ENCODE measurements at regions not wholly inside any gene's neighbourhood (a gene's known extent, or its start where the extent isn't known, plus 50 kb on each side); places are given as distances from the start of the nearest gene placed in this dataset.

DNA sequence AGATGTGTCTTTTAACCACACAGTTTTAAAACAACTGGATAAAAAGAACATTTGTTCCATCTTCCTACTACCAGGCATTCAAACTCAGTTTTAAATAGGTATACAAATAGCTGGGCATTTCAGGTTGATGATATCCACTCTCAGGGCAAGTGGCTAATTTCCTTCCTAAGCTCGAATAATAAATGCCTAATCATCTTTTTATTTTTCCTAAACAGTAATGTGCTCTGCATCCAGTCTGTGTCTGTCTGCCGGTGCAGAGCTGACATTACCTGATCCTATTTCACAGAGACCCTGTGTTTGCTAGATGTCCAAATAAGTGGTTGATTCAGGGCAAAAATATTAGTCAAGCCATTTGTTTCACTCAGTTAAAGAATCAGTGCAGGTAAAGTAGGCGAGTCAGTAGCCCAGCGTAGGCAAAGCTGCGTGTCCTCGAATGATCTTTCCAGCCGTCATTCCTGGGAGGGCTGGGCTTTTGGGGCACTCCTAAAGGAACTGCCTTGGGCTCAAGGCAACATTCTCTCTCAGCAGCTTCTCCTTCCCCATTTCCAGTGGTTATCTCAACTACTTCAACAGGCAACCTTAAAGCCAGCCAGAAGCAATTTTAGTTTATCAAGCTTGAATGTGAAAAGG lies 74.2 kb upstream of the BMP2 start:
- no peak for ATAC-seq
- no peak for DNase-seq

DNA sequence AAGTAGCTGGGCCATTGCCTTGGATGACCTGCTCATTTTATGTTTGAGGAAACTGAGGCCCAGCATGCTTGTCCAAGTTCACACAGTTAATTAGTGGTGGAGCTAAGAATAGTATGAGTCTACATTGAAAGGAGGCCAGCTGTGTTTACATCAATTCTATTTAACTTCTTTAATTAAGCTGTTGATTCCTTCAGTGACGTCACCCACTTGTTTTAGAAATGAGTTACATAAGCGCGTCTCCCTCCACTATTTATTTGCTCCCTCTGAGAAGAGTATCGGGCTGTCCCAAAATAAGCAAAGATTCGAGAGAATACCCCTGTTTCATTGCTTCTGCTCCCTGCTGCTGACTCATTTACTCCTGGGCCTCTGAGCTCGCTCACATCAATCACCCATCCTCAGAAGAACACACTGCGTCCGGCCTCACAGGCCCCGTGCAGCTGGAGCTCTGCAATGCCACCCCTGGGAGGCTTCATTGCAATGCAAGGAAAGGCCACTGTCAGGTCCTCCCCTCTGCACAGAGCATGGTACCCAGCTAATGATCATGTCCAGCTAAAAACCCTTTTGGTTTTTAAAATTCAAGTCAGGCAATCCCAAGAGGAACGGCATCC lies 74.8 kb upstream of the BMP2 start:
- DNase-seq (no peak), ATAC-seq (no peak)

DNA sequence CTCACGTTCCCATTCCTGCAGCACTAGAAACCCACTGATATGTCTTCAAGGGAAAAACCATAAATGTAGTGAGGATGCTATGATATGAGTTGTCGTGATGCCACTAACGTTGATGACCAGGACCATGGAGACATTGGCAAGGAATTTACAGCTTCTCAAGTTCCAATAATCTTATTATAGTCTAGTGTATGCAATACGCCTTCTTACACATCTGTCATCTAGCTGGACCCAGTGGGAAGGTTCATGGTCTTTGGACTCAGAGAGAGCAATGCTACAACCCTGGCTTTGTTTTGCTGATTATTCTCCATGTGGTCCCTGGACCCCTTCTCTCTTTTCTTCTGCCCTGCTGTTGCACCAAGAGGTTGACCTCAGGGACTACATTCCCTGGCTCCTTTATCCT lies 76.0 kb upstream of the BMP2 start:
- no peak for DNase-seq
- no peak for ATAC-seq

DNA sequence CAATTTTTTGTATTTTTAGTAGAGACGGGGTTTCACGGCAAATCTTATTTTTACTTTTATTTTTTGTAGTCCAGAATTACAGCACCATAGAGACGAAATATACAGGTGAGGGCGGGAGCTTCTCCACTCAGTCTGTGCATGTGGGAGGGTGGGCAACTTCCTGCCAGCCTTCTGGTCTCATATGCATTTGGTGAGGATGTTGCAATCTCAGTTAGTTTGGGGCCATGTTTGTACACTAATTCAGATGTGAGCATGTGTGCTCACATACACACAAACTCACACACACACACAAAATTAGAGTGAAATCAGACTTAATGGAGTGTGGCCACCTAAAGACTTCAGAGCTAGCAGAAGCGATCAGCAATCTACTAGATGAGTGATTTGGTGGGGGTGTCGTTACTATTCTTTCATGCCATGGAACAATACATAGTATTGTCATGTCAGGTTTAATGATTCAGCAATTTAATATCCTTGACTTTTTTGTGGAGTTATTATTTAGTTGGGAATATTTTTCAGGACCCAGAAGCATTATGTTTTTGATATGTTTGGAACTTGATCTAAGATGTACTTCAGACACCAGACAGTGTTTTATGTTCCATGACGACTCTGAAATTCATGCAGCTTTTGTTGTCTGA lies 78.0 kb upstream of the BMP2 start:
- ATAC-seq (no peak), DNase-seq (no peak)

DNA sequence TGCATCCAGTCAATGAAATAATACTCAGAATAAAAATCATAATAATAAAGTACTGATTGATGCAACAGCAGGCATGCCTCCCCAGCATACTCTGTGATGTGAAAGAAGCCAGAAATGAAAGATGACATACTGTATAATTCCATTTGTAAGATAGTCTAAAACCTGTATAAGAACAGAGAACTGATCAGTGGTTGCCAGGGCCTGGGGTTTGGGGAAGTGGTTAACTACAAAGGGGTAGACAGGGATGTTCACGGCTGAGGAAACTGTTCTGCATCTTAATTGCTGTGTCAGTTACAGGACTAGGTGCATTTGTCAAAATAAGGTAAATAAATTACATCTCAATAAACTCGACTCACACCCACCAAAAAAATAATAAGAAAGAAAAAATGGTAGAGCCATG lies 81.3 kb upstream of the BMP2 start:
- ATAC-seq, result no peak
- no peak for DNase-seq

DNA sequence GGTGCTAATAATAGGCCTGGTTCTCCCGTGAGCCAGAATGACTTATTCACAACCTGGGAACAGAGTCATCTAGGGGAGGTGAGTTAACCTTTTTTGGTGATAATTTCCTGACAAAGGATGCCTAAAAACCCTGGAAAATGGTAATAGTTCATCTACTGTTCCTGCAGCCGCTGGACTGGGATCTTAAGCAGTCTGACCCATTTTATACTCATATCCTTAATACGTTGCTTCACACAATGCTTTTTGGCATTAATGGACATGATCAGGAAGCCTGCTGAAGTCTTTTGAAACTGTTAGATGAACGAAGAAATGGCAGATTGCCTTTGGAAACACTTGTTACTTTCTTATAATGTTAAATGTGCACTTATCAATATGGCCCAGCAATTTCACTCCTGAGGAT lies 81.9 kb upstream of the BMP2 start:
- ATAC-seq (no peak), DNase-seq (no peak)

DNA sequence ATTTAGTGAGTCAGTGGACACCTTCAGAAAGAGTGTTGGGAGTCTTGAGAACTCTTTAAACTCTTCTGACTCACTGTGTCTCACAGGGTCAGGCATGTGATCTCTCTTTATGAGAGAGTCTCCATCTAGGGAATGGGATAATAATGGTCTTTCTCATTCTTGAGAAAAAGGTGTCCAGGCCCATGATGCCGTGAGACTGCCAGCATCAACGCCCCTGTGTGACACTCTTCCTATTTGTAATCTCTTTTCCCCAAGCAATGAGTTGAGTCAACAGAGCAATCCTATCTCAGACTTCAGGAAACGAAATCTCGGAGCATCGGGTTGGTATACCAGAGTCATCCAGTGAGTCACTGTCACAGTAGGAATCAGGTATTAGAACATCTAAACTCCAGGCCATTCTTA lies 82.3 kb upstream of the BMP2 start:
- no peak for ATAC-seq
- DNase-seq, result no peak

DNA sequence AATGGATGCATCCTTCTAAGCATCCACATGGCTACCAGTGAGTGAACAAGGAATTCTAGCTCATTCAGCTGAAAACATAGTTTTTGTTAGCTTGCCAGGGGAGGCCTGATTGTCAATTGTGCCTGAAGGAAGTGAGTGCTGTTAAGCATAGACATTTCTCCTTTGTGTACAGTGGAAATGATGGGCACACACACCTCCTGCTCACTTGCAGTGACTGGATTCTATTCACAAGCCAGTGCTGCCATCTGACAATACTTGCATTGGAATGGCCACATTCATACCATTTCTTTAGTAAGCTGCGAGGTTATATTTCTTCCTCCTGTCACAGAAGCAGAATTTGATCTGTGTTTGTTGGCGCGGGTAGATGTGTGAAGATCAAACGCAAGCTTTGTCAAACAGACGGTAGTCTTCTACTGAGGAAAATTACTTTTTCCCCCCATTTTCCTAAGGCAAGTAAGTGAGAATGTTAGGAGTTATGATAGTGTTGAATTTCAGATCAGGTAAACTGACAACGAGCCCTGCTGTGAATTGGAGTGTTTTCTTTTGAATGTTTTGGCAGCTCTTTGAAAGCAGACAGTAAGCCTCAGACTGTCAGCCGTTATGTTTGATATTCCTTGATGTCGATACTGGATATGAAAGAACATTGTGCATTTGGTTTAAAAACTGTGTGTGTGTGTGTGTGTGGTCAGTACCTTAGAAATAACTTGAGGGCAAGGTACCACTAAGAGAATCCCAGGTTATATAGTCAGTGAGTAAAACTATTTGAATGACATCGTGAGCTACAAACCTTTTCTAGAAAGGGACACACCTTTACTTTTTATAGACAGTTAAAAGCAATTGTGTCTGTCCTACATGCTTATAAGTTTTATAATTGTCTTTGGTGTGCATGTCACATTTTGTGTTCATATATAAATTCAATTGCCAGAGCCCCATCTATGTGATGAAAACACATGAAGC lies 84.2 kb upstream of the BMP2 start:
- no peak for DNase-seq

DNA sequence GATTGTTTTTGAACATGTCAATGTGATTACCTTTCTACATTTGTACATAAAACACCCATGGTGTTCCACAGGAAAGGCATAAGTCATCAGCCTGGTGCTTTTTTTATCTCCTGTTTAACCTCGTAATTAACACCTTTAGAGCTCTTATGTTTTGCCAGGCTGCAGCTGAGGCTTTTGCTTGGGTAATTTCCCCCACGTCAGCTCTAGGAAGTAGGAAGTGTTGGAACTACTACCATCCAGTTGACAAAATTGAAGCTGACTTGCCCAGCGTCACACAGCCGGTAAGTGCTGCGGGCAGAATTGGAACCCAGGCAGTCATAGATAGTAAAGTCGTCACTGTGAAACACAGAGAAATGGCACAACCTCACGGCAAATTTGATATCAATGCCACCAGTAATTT lies 86.6 kb upstream of the BMP2 start:
- DNase-seq, result no peak
- ATAC-seq, result no peak

More for the DNA sequence above, 84.2 kb upstream of the BMP2 start:
- ATAC-seq, result no peak

DNA sequence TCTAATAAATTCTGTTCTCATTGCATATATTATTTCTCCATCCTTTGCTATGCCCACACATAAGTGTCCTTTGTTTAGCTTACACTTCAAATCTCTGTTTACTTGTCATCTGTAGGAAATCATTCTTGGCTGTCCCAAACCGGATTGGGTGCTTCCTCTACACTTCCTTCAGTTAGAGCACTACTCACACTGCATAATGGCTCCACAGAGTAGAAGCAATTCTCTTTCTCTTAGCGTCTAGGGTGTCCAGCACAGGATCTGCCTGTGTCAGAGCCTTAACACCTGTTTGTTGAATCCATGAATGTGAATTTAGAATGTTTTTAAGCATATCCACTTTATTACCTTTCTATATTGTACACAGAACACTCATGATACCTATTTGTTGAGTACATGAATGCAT lies 87.0 kb upstream of the BMP2 start:
- ATAC-seq, result no peak

DNA sequence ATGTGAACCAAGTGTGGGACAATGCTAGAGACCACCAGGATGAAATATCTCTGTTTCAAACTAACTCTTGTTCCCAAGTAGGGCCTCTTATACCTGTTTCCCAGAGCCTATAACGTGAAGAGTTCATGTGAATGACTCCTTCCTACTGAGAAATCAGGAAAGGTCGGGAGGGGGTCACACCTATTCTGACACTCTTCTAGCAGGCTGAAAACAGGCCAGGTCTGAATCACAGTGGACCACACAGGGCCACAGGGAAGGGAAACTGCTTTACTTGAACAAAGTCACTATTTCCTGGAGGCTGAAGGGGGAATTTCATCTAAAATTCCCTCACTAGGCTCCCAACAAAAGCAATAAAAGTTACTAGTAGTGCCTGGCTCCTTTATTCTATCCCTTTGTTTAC lies 88.4 kb upstream of the BMP2 start:
- ATAC-seq, result no peak
- no peak for DNase-seq

More for the DNA sequence above, 87.0 kb upstream of the BMP2 start:
- no peak for DNase-seq

DNA sequence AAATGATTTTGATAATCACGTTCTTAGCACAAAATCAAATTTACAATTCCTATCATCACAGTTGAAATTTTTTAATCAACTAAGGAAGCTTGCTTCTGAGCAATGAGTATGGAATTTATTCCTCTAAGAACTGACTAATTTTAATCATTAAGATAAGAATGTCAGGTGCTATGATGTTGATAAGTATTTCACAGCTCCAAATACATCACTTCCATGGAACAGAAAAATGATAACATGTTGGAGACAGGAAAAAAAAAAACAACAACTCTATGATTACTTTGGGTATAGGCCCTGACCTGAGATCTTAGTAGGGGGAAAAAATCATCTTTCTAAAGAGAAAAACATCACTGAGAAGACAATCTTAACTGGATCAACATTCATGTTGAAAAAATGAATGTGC lies 89.4 kb upstream of the BMP2 start:
- DNase-seq (no peak), ATAC-seq (no peak)

DNA sequence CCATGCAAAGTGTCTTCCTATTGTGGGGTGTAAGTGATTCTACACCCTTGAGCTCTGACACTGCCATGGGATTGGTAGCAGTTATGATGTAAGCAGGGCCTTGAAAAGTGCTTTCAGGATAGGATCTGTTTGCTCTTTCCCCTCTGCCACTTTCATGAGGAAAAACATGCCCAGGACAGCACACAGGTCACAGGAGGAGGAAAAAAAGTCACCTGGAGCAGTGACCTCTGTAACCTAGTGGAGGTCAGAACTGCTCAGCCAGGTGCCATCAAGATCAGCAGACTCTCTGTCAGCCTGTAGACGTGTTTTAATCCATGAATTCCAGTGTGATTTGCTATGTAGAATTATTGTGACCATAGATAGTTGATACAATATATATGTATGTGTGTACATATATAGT lies 92.7 kb upstream of the BMP2 start:
- ATAC-seq (no peak), DNase-seq (no peak)

DNA sequence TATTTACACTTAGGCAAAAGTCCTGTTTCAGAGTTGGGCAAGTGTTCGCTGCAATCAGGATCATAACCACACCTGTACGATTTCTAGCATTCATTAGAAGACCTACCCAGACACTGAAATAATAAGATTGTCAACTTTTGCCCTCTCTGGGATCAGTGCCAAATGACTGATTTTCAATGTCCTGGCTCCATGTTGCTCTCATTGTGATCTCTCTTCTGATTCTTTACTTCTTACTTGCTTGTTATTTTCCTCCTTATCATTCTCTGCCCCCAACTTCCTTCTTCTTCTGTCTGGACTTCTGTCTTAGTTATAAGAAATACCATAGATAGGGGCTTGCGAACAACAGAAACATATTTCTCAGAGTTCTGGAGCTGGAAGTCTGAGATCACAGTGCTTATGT lies 94.4 kb upstream of the BMP2 start:
- DNase-seq (no peak), ATAC-seq (no peak)

DNA sequence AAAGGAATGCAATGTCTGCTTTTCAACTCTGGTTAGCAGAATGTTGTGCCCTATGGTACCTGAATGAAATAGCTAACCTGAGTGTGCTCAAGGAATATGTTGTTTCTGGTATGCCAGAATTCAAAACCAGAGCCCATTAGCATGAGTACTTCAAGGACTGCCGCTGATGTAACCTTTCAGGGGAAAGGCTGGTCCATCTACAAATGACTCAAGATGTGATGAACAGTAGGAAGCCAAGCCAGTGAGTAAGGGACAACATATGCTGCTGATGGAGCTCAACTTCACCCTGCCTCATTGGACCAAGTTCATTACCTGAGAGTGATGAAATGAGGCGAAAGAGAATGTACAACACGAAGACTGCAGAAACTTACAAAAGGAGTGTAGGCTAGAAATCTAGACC lies 95.7 kb upstream of the BMP2 start:
- DNase-seq, result no peak
- no peak for ATAC-seq

DNA sequence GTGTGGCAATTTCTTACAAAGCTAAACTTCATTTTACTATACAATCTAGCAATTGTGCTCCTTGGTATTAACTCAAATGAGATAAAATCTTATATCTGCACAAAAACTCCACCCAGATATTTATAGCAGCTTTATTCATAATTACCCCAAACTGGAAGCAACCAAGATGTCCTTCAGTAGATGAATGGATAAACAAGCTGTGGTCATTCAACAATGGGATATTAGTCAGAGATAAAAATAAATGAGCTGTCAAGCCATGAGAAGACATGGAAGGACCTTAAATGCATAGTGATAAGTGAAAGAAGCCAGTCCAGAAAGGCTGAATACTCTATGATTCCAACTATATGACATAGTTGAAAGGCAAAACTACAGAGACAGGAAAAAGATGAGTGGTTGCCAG lies 98.9 kb upstream of the BMP2 start:
- ATAC-seq (no peak), DNase-seq (no peak)

DNA sequence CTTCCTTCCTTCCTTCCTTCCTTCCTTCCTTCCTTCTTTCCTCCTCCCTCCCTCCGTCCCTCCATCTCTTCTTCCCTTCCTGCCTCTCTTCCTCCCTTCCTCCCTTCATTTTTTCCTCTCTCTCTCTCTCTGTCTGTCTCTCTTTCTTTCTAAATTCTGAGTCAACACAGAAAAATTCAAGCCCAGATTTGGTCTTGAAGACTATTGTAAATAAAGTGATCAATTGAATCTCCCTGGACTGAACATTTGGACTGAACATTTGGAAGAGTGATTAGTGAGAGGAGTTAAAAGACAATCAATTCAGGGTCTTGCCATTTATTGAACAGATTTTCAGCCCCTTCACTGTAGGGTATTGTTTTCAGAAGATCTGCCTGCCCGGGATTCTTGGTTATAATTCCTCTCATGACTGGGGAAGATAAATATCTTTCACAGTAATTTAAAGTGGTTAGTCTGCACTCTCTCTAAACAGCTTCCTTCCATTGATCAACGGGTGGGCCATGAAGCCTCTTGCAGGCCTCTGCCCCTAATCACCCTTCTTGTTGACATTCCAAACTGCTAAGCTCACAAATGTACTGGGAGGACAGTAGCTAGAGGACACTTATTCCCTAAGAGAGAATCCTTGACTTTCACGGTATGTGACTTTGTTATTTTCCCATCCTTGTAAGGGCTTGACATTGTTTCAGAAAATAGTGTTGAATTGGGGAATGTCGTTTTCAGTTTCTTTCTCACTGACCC lies 101.7 kb upstream of the BMP2 start:
- no peak for DNase-seq
- ATAC-seq, result no peak

DNA sequence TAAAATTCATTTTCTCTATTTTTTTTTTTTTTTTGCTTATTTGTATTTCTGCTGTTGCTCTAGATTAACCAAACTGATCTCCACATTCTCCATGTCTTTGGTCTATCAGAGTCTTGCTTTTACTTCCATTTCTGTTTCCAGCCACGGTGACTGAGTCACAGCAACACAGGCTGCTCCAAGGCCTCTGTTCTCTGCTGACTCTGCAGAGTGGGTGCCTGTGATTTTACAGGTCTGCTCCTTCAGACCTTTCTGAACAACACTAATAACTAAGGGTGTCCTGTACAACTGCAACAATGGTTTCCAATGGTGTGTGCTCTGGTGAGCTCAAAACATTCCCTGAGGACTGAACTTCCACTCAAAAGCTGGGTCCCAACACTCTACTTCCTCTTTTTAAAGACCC lies 102.3 kb upstream of the BMP2 start:
- ATAC-seq (no peak), DNase-seq (no peak)

DNA sequence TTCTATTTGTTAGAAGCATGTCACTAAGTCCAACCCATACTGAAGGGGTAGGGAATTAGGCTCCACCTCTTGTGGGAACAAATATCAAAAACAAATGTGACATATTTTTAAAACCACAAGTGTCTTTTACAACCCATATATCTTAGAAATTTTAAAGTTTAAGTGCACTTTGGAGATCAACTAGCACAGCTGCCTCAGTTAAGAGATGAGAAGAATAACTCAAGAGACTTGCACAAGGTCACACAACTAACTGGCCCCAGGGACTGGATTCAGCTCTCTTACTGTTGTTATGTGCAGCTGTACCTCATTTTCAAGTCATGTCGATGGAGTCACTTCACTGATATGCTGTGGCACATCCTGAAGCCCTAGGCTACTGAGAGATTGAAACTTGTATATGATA lies 102.9 kb upstream of the BMP2 start:
- no peak for DNase-seq
- no peak for ATAC-seq

DNA sequence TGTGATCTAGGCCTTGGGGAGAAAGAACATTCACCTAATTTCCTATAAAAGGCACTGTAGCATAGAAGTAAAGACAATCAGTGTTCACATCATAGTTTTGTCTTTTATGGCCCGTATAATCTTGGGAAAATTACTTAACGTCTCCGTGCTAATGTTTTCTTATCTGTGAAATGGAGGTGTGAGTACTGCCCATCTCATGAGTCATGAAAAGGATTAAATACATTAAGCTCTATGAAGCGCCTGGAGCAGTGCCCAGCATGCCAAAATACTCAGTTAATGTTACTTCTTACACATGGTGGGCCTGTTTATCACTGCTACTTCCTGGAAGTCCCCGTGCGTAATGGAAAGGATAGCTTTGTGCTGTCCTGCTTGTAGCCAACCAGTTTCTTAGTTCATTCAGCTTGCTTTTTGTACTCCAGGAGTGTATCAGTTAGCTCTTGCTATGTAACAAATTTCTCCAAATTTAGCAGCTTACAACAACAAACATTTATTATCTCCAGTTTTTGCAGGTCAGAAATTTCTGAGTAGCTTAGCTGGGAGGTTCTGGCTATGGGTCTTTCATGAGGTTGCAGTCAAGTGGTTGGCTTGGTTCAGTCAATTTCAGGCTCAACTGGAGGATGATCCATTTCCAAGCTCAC lies 103.6 kb upstream of the BMP2 start:
- ATAC-seq, result no peak
- DNase-seq, result no peak

DNA sequence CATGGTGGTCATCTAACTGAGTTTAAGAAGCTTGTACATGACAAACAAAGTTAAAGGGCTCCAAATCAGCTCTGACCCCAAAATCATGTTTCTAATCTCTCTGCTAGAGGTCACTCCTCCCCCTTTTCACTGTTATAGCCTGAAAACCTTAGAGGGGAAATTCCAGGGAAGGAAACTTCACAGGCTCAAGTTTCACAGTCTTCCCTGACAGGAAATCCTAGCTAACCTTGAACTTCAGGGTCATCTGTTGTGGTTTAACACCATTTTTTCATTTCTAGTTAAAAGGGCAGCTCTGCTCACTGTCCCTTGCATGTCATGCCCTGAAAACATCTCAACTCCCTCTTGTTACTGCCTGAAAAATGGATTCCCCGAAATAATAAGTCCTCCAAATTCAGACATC lies 104.4 kb upstream of the BMP2 start:
- DNase-seq, result no peak
- no peak for ATAC-seq

DNA sequence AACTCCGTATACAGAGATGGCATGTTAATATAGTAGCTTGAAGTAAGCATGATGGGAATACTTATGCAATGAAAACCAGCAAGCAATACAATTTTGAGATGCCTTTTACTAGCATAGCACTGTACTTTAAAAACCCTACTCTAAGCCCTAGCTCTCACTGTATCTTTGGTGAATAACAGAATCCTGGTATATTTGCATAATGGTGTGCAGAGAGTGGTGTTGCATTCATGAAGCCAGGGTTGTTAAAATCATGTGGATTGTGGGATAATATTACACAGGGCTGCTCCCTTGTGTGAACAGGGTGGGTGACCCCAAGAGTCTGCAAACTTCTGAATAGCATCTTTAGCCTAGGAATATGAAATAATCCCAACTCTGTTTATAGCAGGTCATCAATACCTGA lies 105.2 kb upstream of the BMP2 start:
- DNase-seq (no peak), ATAC-seq (no peak)
